ENCODE measurements at regions not wholly inside any gene's neighbourhood (a gene's known extent, or its start where the extent isn't known, plus 50 kb on each side); places are given as distances from the start of the nearest gene placed in this dataset.

DNA sequence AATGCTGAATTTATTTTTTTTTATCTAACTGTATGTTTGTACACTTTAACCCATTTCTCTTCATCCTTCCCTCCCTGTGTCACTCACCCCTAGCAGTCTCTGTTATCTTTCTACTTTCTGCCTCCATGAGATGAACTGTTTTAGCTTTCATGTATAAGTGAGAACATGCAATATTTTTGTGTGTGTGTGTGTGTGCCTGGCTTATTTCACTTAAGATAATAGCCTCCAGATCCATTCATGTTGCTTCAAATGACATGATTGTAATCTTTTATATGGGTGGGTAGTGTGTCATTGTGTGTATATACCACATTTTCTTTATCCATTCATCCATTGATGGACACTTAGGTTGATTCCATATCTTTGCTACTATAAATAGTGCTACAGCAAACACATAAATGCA, 1023.9 kb downstream of the TLE1 start:
- TF ChIP-seq CTCF (IDR thresholded peaks at IDR 0.05) (no peak), POLR2A (IDR thresholded peaks at IDR 0.05) (no peak)
